ENCODE measurements at regions not wholly inside any gene's neighbourhood (a gene's known extent, or its start where the extent isn't known, plus 50 kb on each side); places are given as distances from the start of the nearest gene placed in this dataset.

DNA sequence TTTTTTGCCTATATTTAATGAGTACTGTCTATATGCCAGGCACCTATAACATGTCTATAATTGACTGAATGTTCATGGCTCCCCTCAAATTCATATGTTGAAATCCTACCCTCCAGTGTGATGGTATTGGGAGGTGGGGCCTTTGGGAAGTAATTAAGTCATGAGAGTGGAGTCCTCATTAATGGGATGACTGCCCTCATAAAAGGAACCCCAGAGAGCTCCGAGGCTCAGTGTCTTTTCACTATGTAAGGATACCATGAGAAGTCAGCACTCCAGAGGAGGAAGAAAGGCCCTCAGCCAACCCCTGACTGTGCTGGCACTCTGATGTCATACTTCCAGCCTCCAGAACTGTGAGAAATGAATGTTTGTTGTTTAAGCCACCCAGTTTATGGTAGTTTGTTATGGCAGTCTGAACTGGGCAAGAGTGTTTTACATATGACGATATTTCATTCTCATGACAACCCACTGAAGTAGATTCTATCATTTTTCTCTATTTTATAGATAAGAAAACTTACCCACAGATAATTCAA, 61.1 kb upstream of the PCGF5 start:
- FAIRE-seq (no peak), DNase-seq (no peak)
- Histone ChIP-seq H3K27ac (ENCODE audit: low read depth in 1 of 3, low read length in 2 of 3) (no peak overlapping the region), H3K27me3 (ENCODE audit: control insufficient read depth in 3 of 3, insufficient read depth in 3 of 3, low read length in 3 of 3) (no peaks in the 10 kb centered on the region), H3K36me3 (ENCODE audit: control insufficient read depth in 3 of 3, insufficient read depth in 2 of 3, low read depth in 1 of 3, low read length in 3 of 3) (no peaks in the 10 kb centered on the region), H3K4me3 (ENCODE audit: low read depth in 1 of 3, low read length in 3 of 3) (no peak overlapping the region), H3K4me1 (ENCODE audit: control insufficient read depth in 3 of 3, insufficient read depth in 2 of 3, low read depth in 1 of 3, low read length in 2 of 3) (peaks cover 0 to 4% (median 3%) of the 10 kb centered on the region in 3 donors), H3K9me3 (ENCODE audit: control insufficient read depth in 2 of 2, insufficient read depth in 1 of 2, low read depth in 1 of 2, low read length in 1 of 2) (no peaks in the 10 kb centered on the region)
- WGBS, 3 donors: 83 to 98% (median 96%) methylated on average over 2 of the region's 2 CpGs

GRCh38 chr10:91162050-91162494, 58.4 kb upstream of the PCGF5 start:
- peak overlapping the region; percentile 58 to 93 (median 90) for H3K4me3 ChIP-seq (ENCODE audit: low read depth in 1 of 3, low read length in 3 of 3)
- H3K27ac ChIP-seq (ENCODE audit: low read depth in 1 of 3, low read length in 2 of 3): peak overlapping the region; percentile 78 to 98 (median 92)
- H3K36me3 ChIP-seq (ENCODE audit: control insufficient read depth in 3 of 3, insufficient read depth in 2 of 3, low read depth in 1 of 3, low read length in 3 of 3): no peaks in the 10 kb centered on the region
- 7 to 13% (median 7%) methylated on average over 13 of the region's 13 CpGs for WGBS, 3 donors
- FAIRE-seq (no peak), DNase-seq (peak in 1 of 2 donors; percentile 42)
- no peaks in the 10 kb centered on the region for H3K27me3 ChIP-seq (ENCODE audit: control insufficient read depth in 3 of 3, insufficient read depth in 3 of 3, low read length in 3 of 3)
- peaks cover 0 to 4% (median 3%) of the 10 kb centered on the region in 3 donors for H3K4me1 ChIP-seq (ENCODE audit: control insufficient read depth in 3 of 3, insufficient read depth in 2 of 3, low read depth in 1 of 3, low read length in 2 of 3)
- no peaks in the 10 kb centered on the region for H3K9me3 ChIP-seq (ENCODE audit: control insufficient read depth in 2 of 2, insufficient read depth in 1 of 2, low read depth in 1 of 2, low read length in 1 of 2)

- FAIRE-seq (no peak), DNase-seq (peak; percentile 75 to 86)
- Histone ChIP-seq H3K4me1 (ENCODE audit: control insufficient read depth in 3 of 3, insufficient read depth in 2 of 3, low read depth in 1 of 3, low read length in 2 of 3) (peaks cover 0 to 4% (median 3%) of the 10 kb centered on the region in 3 donors), H3K27me3 (ENCODE audit: control insufficient read depth in 3 of 3, insufficient read depth in 3 of 3, low read length in 3 of 3) (no peaks in the 10 kb centered on the region), H3K36me3 (ENCODE audit: control insufficient read depth in 3 of 3, insufficient read depth in 2 of 3, low read depth in 1 of 3, low read length in 3 of 3) (no peaks in the 10 kb centered on the region), H3K27ac (ENCODE audit: low read depth in 1 of 3, low read length in 2 of 3) (peak overlapping the region; percentile 85 to 98 (median 97)), H3K9me3 (ENCODE audit: control insufficient read depth in 2 of 2, insufficient read depth in 1 of 2, low read depth in 1 of 2, low read length in 1 of 2) (no peaks in the 10 kb centered on the region), H3K4me3 (ENCODE audit: low read depth in 1 of 3, low read length in 3 of 3) (peak overlapping the region; percentile 58 to 93 (median 90))
- WGBS, 3 donors: 0 to 1% (median 1%) methylated on average over 61 to 110 of the region's 110 CpGs
Observed at GRCh38 chr10:91162495-91163268, 57.8 kb upstream of the PCGF5 start.

GRCh38 chr10:91163269-91163868, 57.1 kb upstream of the PCGF5 start:
- FAIRE-seq: no peak
- Histone ChIP-seq H3K27me3 (ENCODE audit: control insufficient read depth in 3 of 3, insufficient read depth in 3 of 3, low read length in 3 of 3) (no peaks in the 10 kb centered on the region), H3K4me3 (ENCODE audit: low read depth in 1 of 3, low read length in 3 of 3) (peak overlapping the region; percentile 57 to 93 (median 90)), H3K9me3 (ENCODE audit: control insufficient read depth in 2 of 2, insufficient read depth in 1 of 2, low read depth in 1 of 2, low read length in 1 of 2) (no peaks in the 10 kb centered on the region), H3K4me1 (ENCODE audit: control insufficient read depth in 3 of 3, insufficient read depth in 2 of 3, low read depth in 1 of 3, low read length in 2 of 3) (peaks cover 0 to 4% (median 3%) of the 10 kb centered on the region in 3 donors), H3K27ac (ENCODE audit: low read depth in 1 of 3, low read length in 2 of 3) (peak overlapping the region; percentile 85 to 97 (median 94)), H3K36me3 (ENCODE audit: control insufficient read depth in 3 of 3, insufficient read depth in 2 of 3, low read depth in 1 of 3, low read length in 3 of 3) (no peaks in the 10 kb centered on the region)
- DNase-seq: peak in 1 of 2 donors; percentile 69
- WGBS, 3 donors: 0 to 1% (median 1%) methylated on average over 40 to 77 of the region's 77 CpGs

DNA sequence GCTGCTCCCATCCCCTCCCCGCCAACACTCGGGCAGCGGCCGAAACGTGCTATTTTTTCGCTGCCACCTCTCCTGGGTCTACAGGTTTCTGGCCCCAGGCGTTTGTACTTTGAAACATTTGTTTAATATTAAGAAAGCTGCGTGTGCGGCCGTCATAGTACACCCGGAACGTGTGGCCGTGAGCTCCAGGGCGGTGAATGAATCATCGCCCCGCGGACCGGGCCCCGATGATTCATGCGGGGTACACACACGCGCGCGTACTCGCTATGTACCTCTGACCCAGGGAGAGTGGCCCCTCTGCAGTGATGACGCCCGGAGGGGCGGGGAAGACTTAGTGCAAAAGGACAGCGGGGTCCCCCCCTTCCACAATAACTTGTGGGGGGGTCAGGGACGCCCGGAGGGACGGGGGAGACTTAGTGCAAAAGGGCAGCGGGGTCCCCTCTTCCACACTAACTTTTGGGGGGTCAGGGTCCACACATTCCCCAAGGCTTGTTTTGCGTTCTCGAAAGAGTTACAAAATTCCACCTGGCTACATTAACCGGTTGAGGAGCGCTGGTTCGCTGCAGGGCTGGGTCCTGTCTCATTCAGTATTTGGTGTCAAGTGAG, 56.5 kb upstream of the PCGF5 start:
- 3 to 7% (median 6%) methylated on average over 38 of the region's 38 CpGs for WGBS, 3 donors
- peak; percentile 92 for DNase-seq
- Histone ChIP-seq H3K9me3 (ENCODE audit: control insufficient read depth in 2 of 2, insufficient read depth in 1 of 2, low read depth in 1 of 2, low read length in 1 of 2) (no peaks in the 10 kb centered on the region), H3K27me3 (ENCODE audit: control insufficient read depth in 3 of 3, insufficient read depth in 3 of 3, low read length in 3 of 3) (no peaks in the 10 kb centered on the region), H3K27ac (ENCODE audit: low read depth in 1 of 3, low read length in 2 of 3) (peak overlapping the region; percentile 85 to 97 (median 94)), H3K4me3 (ENCODE audit: low read depth in 1 of 3, low read length in 3 of 3) (peak overlapping the region; percentile 57 to 93 (median 90)), H3K36me3 (ENCODE audit: control insufficient read depth in 3 of 3, insufficient read depth in 2 of 3, low read depth in 1 of 3, low read length in 3 of 3) (no peaks in the 10 kb centered on the region), H3K4me1 (ENCODE audit: control insufficient read depth in 3 of 3, insufficient read depth in 2 of 3, low read depth in 1 of 3, low read length in 2 of 3) (peaks cover 0 to 4% (median 3%) of the 10 kb centered on the region in 3 donors)
- FAIRE-seq: no peak

DNA sequence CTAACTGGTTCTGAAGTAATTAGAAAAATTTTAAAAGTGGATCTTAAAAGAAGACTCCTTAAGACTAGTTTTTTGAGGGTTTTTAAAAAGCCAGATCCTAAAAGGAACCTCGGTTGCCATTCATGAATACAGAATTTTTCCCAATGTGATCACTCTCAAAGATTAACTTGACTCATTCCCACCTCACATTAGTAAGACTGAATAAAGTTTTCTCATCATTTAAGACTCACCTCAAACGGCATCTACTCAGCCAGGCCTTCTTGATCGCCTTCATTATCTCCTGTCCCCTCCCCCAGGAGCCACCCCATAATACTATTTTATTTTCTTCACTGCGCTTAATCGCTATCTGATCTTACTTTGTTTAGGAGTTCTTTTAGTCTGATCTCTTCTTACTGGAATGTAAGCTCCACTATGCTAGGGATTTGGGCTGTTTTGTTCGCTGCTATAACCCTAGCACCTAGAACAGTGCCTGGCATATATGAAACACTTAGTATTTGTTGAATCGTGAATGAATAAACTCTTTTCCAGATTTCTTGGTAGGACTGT, 55.9 kb upstream of the PCGF5 start:
- 32 to 65% (median 46%) methylated on average over 7 of the region's 7 CpGs for WGBS, 3 donors
- Histone ChIP-seq H3K27me3 (ENCODE audit: control insufficient read depth in 3 of 3, insufficient read depth in 3 of 3, low read length in 3 of 3) (no peaks in the 10 kb centered on the region), H3K36me3 (ENCODE audit: control insufficient read depth in 3 of 3, insufficient read depth in 2 of 3, low read depth in 1 of 3, low read length in 3 of 3) (no peaks in the 10 kb centered on the region), H3K9me3 (ENCODE audit: control insufficient read depth in 2 of 2, insufficient read depth in 1 of 2, low read depth in 1 of 2, low read length in 1 of 2) (no peaks in the 10 kb centered on the region), H3K27ac (ENCODE audit: low read depth in 1 of 3, low read length in 2 of 3) (peak overlapping the region; percentile 8 to 85 (median 42)), H3K4me1 (ENCODE audit: control insufficient read depth in 3 of 3, insufficient read depth in 2 of 3, low read depth in 1 of 3, low read length in 2 of 3) (peaks cover 0 to 4% (median 3%) of the 10 kb centered on the region in 3 donors), H3K4me3 (ENCODE audit: low read depth in 1 of 3, low read length in 3 of 3) (peak overlapping the region in 2 of 3 donors; percentile 57 to 90)
- DNase-seq (peak; percentile 12 to 21), FAIRE-seq (no peak)

- no peak overlapping the region for H3K4me3 ChIP-seq (ENCODE audit: low read depth in 1 of 3, low read length in 3 of 3)
- 96 to 97% (median 97%) methylated on average over 2 of the region's 2 CpGs for WGBS, 3 donors
- peaks cover 0 to 3% (median 0%) of the 10 kb centered on the region in 3 donors for H3K4me1 ChIP-seq (ENCODE audit: control insufficient read depth in 3 of 3, insufficient read depth in 2 of 3, low read depth in 1 of 3, low read length in 2 of 3)
- H3K27ac ChIP-seq (ENCODE audit: low read depth in 1 of 3, low read length in 2 of 3): no peak overlapping the region
- H3K9me3 ChIP-seq (ENCODE audit: control insufficient read depth in 2 of 2, insufficient read depth in 1 of 2, low read depth in 1 of 2, low read length in 1 of 2): no peaks in the 10 kb centered on the region
- DNase-seq: no peak
- no peaks in the 10 kb centered on the region for H3K27me3 ChIP-seq (ENCODE audit: control insufficient read depth in 3 of 3, insufficient read depth in 3 of 3, low read length in 3 of 3)
- FAIRE-seq: no peak
- H3K36me3 ChIP-seq (ENCODE audit: control insufficient read depth in 3 of 3, insufficient read depth in 2 of 3, low read depth in 1 of 3, low read length in 3 of 3): no peaks in the 10 kb centered on the region
Observed at GRCh38 chr10:91167406-91167805, 53.1 kb upstream of the PCGF5 start.

DNA sequence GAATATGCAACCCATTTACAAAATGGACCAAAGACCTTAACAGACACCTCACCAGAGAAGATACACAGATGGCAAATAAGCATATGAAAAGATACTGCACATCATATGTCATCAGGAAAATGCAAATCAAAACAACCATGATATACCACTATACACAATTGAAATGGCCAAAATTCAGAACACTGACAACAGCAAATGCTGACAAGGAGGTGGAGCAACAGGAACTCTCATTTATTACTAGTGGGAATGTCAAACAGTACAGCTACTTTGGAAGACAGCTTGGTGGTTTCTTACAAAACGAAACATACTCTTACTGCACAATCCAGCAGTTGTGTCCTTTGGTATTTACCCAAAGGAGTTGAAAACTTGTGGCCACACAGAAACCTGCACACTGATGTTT, 50.0 kb upstream of the PCGF5 start:
- DNase-seq (no peak), FAIRE-seq (no peak)
- Histone ChIP-seq H3K27me3 (ENCODE audit: control insufficient read depth in 3 of 3, insufficient read depth in 3 of 3, low read length in 3 of 3) (no peaks in the 10 kb centered on the region), H3K27ac (ENCODE audit: low read depth in 1 of 3, low read length in 2 of 3) (no peak overlapping the region), H3K4me1 (ENCODE audit: control insufficient read depth in 3 of 3, insufficient read depth in 2 of 3, low read depth in 1 of 3, low read length in 2 of 3) (no peaks in the 10 kb centered on the region), H3K36me3 (ENCODE audit: control insufficient read depth in 3 of 3, insufficient read depth in 2 of 3, low read depth in 1 of 3, low read length in 3 of 3) (no peaks in the 10 kb centered on the region), H3K4me3 (ENCODE audit: low read depth in 1 of 3, low read length in 3 of 3) (no peak overlapping the region), H3K9me3 (ENCODE audit: control insufficient read depth in 2 of 2, insufficient read depth in 1 of 2, low read depth in 1 of 2, low read length in 1 of 2) (peaks cover 0 to 3% of the 10 kb centered on the region in 2 donors)
- 84 to 90% (median 84%) methylated on average over 1 of the region's 1 CpG for WGBS, 3 donors
